MM.1S (cell line): ENCODE measurements at regions not wholly inside any gene's neighbourhood (a gene's known extent, or its start where the extent isn't known, plus 50 kb on each side); places are given as distances from the start of the nearest gene placed in this dataset.

ENCODE experiments used
- EZH2 ChIP-seq: fragments of 300-600 bp; sonication (generic); optimal IDR thresholded peaks from 2 replicates; pipeline ENCODE3; 2017; ENCODE audit warnings: low read depth, mild to moderate bottlenecking, antibody characterized with exemption, low read length, mixed read lengths
- TF ChIP-seq, protein P1 (sequence below): fragments of 300-600 bp; sonication (generic); IDR thresholded peaks from 2 replicates; pipeline ENCODE4 v1.5.1; 2016; ENCODE audit warnings: antibody characterized with exemption, low read length, mixed read lengths

- TF ChIP-seq EZH2: no peak
- TF ChIP-seq, protein P1, sequence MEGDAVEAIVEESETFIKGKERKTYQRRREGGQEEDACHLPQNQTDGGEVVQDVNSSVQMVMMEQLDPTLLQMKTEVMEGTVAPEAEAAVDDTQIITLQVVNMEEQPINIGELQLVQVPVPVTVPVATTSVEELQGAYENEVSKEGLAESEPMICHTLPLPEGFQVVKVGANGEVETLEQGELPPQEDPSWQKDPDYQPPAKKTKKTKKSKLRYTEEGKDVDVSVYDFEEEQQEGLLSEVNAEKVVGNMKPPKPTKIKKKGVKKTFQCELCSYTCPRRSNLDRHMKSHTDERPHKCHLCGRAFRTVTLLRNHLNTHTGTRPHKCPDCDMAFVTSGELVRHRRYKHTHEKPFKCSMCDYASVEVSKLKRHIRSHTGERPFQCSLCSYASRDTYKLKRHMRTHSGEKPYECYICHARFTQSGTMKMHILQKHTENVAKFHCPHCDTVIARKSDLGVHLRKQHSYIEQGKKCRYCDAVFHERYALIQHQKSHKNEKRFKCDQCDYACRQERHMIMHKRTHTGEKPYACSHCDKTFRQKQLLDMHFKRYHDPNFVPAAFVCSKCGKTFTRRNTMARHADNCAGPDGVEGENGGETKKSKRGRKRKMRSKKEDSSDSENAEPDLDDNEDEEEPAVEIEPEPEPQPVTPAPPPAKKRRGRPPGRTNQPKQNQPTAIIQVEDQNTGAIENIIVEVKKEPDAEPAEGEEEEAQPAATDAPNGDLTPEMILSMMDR: no peak
These were observed 639.4 kb downstream of the SEMA5A start for GRCh38 chr5:8906303-8906967.
